ENCODE measurements at regions not wholly inside any gene's neighbourhood (a gene's known extent, or its start where the extent isn't known, plus 50 kb on each side); places are given as distances from the start of the nearest gene placed in this dataset.

- H2AFZ ChIP-seq (ENCODE audit: control insufficient read depth, low read depth, low read length) = no peak overlapping the region
- H3K9ac ChIP-seq (ENCODE audit: control insufficient read depth, insufficient read depth, low read length) = no peak overlapping the region
- ChIA-PET CTCF (no interaction called here), POLR2A (no interaction called here), SMC1A (ENCODE audit: uncharacterized antibody, unreplicated experiment) (no interaction called here), RAD21 (ENCODE audit: unreplicated experiment) (no interaction called here)
- FAIRE-seq (no peak), DNase-seq (ENCODE audit: low read depth, low spot score) (no peak), ATAC-seq (no peak)
- no peaks in the 10 kb centered on the region for H4K20me1 ChIP-seq (ENCODE audit: control insufficient read depth, insufficient read depth)
- H3K27me3 ChIP-seq (replicated peaks in 1 of 2; ENCODE audit: control insufficient read depth in 2 of 2, insufficient read depth in 2 of 2, low read length in 1 of 2) = no peaks in the 10 kb centered on the region
- H3K4me1 ChIP-seq (ENCODE audit: control insufficient read depth, insufficient read depth, low read length) = no peaks in the 10 kb centered on the region
- no peaks in the 10 kb centered on the region for H3K36me3 ChIP-seq (ENCODE audit: control insufficient read depth in 2 of 2, insufficient read depth in 2 of 2, low read length in 1 of 2)
- H3K9me3 ChIP-seq (replicated peaks; ENCODE audit: control insufficient read depth, insufficient read depth, low read length) = no peaks in the 10 kb centered on the region
- TF ChIP-seq PAX5 (IDR thresholded peaks at IDR 0.05; ENCODE audit: borderline replicate concordance, low read depth, low read length) (no peak), CHD2 (IDR thresholded peaks at IDR 0.05; ENCODE audit: borderline replicate concordance, low read depth, low read length) (no peak), ETV6 (conservative IDR thresholded peaks at IDR 0.05 in 1 of 2, IDR thresholded peaks at IDR 0.05 in 1 of 2; ENCODE audit: borderline replicate concordance in 1 of 2, low read depth in 1 of 2) (no peak), BMI1 (IDR thresholded peaks at IDR 0.05; ENCODE audit: borderline replicate concordance) (no peak), NBN (IDR thresholded peaks at IDR 0.05) (no peak), RAD51 (IDR thresholded peaks at IDR 0.05) (no peak)
- intact Hi-C loops (cut with micrococcal nuclease; ENCODE audit: unreplicated experiment) = no loop called here
- no TSS peak for BruUV-seq (replicated peaks)
- 44% methylated on average over 8 of the region's 8 CpGs for whole genome bisulfite sequencing (ENCODE audit: insufficient coverage, insufficient replicate concordance, low lambda C conversion rate, missing lambda C conversion rate)
- no peaks in the 10 kb centered on the region for H3K79me2 ChIP-seq (ENCODE audit: control insufficient read depth, insufficient read depth, low read length)
- no peak overlapping the region for H3K4me2 ChIP-seq (ENCODE audit: control insufficient read depth, insufficient read depth)
- H3K4me3 ChIP-seq = no peak overlapping the region
- in situ Hi-C loops (cut with MboI) = no loop called here
- no peak overlapping the region for H3K27ac ChIP-seq (ENCODE audit: control insufficient read depth, insufficient read depth)
These were observed 116.4 kb upstream of the TCERG1L start for GRCh38 chr10:131427901-131428300.

- H3K36me3 ChIP-seq (ENCODE audit: control insufficient read depth in 2 of 2, insufficient read depth in 2 of 2, low read length in 1 of 2) = no peaks in the 10 kb centered on the region
- no peaks in the 10 kb centered on the region for H3K27me3 ChIP-seq (replicated peaks in 1 of 2; ENCODE audit: control insufficient read depth in 2 of 2, insufficient read depth in 2 of 2, low read length in 1 of 2)
- no peak overlapping the region for H3K4me2 ChIP-seq (ENCODE audit: control insufficient read depth, insufficient read depth)
- H3K27ac ChIP-seq (ENCODE audit: control insufficient read depth, insufficient read depth) = no peak overlapping the region
- no TSS peak for BruUV-seq (replicated peaks)
- no peaks in the 10 kb centered on the region for H3K79me2 ChIP-seq (ENCODE audit: control insufficient read depth, insufficient read depth, low read length)
- in situ Hi-C loops (cut with MboI) = no loop called here
- H3K4me1 ChIP-seq (ENCODE audit: control insufficient read depth, insufficient read depth, low read length) = no peaks in the 10 kb centered on the region
- no peaks in the 10 kb centered on the region for H4K20me1 ChIP-seq (ENCODE audit: control insufficient read depth, insufficient read depth)
- CTCF ChIA-PET = no interaction called here
- intact Hi-C loops (cut with micrococcal nuclease; ENCODE audit: unreplicated experiment) = no loop called here
- H3K9me3 ChIP-seq (replicated peaks; ENCODE audit: control insufficient read depth, insufficient read depth, low read length) = no peaks in the 10 kb centered on the region
- TF ChIP-seq, protein P1, sequence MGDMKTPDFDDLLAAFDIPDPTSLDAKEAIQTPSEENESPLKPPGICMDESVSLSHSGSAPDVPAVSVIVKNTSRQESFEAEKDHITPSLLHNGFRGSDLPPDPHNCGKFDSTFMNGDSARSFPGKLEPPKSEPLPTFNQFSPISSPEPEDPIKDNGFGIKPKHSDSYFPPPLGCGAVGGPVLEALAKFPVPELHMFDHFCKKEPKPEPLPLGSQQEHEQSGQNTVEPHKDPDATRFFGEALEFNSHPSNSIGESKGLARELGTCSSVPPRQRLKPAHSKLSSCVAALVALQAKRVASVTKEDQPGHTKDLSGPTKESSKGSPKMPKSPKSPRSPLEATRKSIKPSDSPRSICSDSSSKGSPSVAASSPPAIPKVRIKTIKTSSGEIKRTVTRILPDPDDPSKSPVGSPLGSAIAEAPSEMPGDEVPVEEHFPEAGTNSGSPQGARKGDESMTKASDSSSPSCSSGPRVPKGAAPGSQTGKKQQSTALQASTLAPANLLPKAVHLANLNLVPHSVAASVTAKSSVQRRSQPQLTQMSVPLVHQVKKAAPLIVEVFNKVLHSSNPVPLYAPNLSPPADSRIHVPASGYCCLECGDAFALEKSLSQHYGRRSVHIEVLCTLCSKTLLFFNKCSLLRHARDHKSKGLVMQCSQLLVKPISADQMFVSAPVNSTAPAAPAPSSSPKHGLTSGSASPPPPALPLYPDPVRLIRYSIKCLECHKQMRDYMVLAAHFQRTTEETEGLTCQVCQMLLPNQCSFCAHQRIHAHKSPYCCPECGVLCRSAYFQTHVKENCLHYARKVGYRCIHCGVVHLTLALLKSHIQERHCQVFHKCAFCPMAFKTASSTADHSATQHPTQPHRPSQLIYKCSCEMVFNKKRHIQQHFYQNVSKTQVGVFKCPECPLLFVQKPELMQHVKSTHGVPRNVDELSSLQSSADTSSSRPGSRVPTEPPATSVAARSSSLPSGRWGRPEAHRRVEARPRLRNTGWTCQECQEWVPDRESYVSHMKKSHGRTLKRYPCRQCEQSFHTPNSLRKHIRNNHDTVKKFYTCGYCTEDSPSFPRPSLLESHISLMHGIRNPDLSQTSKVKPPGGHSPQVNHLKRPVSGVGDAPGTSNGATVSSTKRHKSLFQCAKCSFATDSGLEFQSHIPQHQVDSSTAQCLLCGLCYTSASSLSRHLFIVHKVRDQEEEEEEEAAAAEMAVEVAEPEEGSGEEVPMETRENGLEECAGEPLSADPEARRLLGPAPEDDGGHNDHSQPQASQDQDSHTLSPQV (IDR thresholded peaks at IDR 0.05) = no peak
- no peak for TF ChIP-seq CHD2 (IDR thresholded peaks at IDR 0.05; ENCODE audit: borderline replicate concordance, low read depth, low read length)
- ATAC-seq (no peak), FAIRE-seq (no peak), DNase-seq (ENCODE audit: low read depth, low spot score) (no peak)
- SMC1A ChIA-PET (ENCODE audit: uncharacterized antibody, unreplicated experiment) = interaction anchor here (0.5 kb wide), 1 partner anchor 180 kb away, joined by 3 read pairs; no protein-coding TSS in a partner anchor
- RAD21 ChIA-PET (ENCODE audit: unreplicated experiment) = interaction anchor here (0.5 kb wide), 1 partner anchor 21 kb away, joined by 3 read pairs; no protein-coding TSS in a partner anchor
- POLR2A ChIA-PET = no interaction called here
- no peak overlapping the region for H3K4me3 ChIP-seq
- H3K9ac ChIP-seq (ENCODE audit: control insufficient read depth, insufficient read depth, low read length) = no peak overlapping the region
- 2% methylated on average over 5 of the region's 5 CpGs for WGBS (ENCODE audit: insufficient coverage, insufficient replicate concordance, low lambda C conversion rate, missing lambda C conversion rate)
- no peak overlapping the region for H2AFZ ChIP-seq (ENCODE audit: control insufficient read depth, low read depth, low read length)
These were observed 117.6 kb upstream of the TCERG1L start for GRCh38 chr10:131429141-131429540.
